Colonic mucosa (tissue), 4 donors: ENCODE measurements at regions not wholly inside any gene's neighbourhood (a gene's known extent, or its start where the extent isn't known, plus 50 kb on each side); places are given as distances from the start of the nearest gene placed in this dataset.

Source experiments
- DNase-seq: peaks from one replicate; pipeline ENCODE4 v3.0.0-alpha.2; 2020
- H3K27ac ChIP-seq: fragments of 200-600 bp; one replicate; pipeline ENCODE4 v1.8.0; 2021
- H3K27me3 ChIP-seq: fragments of 200-600 bp; one replicate; pipeline ENCODE4 v1.8.0; 2021
- H3K36me3 ChIP-seq: fragments of 200-600 bp; one replicate; pipeline ENCODE4 v1.8.0; 2021
- H3K4me1 ChIP-seq: fragments of 200-600 bp; one replicate; pipeline ENCODE4 v1.8.0; 2021; ENCODE audit warnings: mild to moderate bottlenecking
- H3K4me3 ChIP-seq: fragments of 200-600 bp; one replicate; pipeline ENCODE4 v1.8.0; 2021
- H3K9ac ChIP-seq, 2 donors: one replicate each; pipeline ENCODE4 v1.7.0; 2013; ENCODE audit warnings: control low read depth in 2 of 2, low read depth in 2 of 2, low read length in 2 of 2
- H3K9me3 ChIP-seq: fragments of 200-600 bp; one replicate; pipeline ENCODE4 v1.8.0; 2021
- intact Hi-C: fragments of 100-400 bp; cut with DNase I; formaldehyde crosslinking; loops from one replicate; pipeline ENCODE4 v1.14.1; 2022
- TF ChIP-seq, protein P1 (sequence below): fragments of 200-600 bp; IDR thresholded peaks from one replicate; pipeline ENCODE4 v1.8.0; 2022; ENCODE audit warnings: antibody characterized with exemption, mild to moderate bottlenecking
- donor health status: healthy.
- donor health status: DM: no; HTN: no; CAD: no.
- donor health status: DM: no; HTN: no; CAD: no.

DNA sequence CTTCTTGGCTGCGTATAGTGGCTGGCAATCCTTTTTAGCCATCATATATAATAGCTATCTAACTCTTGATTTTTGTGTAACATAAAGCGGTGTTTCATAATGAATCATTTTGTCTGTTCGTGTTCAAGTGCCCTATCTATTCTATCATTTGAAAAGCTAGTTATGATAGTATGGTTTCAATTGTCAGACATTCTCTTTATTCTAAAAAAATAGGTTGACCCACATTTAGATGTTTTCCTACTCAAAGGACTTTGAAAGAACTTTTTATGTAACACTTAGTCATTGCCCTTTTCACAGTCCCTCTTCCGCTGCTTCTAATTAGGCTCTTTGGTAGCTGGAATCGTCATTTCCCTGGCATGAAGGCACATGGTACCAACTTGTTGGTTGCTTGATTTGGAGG, 272.2 kb upstream of the B3GALT2 start:
- no peak for DNase-seq
- Histone ChIP-seq H3K9ac (no peak overlapping the region), H3K36me3 (no peaks in the 10 kb centered on the region), H3K27ac (no peak overlapping the region), H3K4me3 (no peak overlapping the region), H3K9me3 (no peaks in the 10 kb centered on the region), H3K4me1 (no peaks in the 10 kb centered on the region), H3K27me3 (no peaks in the 10 kb centered on the region)
- TF ChIP-seq, protein P1, sequence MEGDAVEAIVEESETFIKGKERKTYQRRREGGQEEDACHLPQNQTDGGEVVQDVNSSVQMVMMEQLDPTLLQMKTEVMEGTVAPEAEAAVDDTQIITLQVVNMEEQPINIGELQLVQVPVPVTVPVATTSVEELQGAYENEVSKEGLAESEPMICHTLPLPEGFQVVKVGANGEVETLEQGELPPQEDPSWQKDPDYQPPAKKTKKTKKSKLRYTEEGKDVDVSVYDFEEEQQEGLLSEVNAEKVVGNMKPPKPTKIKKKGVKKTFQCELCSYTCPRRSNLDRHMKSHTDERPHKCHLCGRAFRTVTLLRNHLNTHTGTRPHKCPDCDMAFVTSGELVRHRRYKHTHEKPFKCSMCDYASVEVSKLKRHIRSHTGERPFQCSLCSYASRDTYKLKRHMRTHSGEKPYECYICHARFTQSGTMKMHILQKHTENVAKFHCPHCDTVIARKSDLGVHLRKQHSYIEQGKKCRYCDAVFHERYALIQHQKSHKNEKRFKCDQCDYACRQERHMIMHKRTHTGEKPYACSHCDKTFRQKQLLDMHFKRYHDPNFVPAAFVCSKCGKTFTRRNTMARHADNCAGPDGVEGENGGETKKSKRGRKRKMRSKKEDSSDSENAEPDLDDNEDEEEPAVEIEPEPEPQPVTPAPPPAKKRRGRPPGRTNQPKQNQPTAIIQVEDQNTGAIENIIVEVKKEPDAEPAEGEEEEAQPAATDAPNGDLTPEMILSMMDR: no peak
- intact Hi-C loops: no loop called here

- Histone ChIP-seq H3K4me1 (no peaks in the 10 kb centered on the region), H3K4me3 (no peak overlapping the region), H3K27me3 (no peaks in the 10 kb centered on the region), H3K27ac (no peak overlapping the region), H3K9me3 (no peaks in the 10 kb centered on the region), H3K9ac (no peak overlapping the region), H3K36me3 (no peaks in the 10 kb centered on the region)
- TF ChIP-seq, protein P1: no peak
- intact Hi-C loops: no loop called here
- no peak for DNase-seq
Observed at GRCh38 chr1:193457676-193458075, 271.3 kb upstream of the B3GALT2 start.

DNA sequence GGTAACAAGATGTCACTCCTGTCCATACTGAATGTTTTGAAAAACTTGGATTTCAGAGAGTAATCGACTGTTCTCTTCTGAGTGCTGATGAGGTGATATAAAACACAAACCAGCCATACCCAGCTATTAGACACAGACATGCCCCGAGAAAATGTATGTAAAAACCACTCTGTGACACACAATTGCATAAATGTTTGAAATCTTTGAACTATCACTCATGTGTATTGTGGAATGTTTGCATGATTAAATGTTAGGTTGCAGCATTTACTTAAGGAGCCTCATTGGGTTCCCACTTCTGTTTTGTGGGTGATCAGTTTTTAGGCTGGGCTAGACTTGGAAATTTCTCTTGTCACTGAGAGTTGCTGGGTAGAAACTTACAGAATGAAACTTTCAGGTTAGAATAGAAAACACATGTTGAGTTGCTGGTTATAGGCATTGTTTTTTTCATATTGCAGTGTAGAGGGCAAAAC, 270.4 kb upstream of the B3GALT2 start:
- Histone ChIP-seq H3K9ac (no peak overlapping the region), H3K4me1 (no peaks in the 10 kb centered on the region), H3K36me3 (no peaks in the 10 kb centered on the region), H3K4me3 (no peak overlapping the region), H3K27ac (no peak overlapping the region), H3K27me3 (no peaks in the 10 kb centered on the region), H3K9me3 (no peaks in the 10 kb centered on the region)
- TF ChIP-seq, protein P1: no peak
- no peak for DNase-seq
- intact Hi-C loops: no loop called here

DNA sequence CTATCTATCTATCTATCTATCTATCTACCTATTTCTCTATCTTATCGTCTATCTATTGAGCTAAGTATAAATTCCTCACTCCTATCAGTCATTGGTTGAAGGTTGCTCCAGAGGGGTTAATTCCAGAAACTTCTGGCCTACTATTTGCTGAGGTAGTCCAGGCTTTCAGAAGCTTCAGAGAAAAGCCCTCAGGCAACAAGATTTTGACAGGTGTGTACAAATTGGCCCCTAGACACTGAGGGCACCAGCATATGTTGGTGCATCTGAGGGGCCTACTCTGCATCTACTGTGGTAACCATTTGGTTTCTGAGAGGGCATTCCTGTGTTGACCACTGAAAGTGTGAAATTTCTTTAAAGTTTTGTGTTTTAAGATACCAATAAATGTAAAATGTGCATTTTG, 265.2 kb upstream of the B3GALT2 start:
- no peaks in the 10 kb centered on the region for H3K27me3 ChIP-seq
- H3K4me3 ChIP-seq: no peak overlapping the region
- H3K36me3 ChIP-seq: no peaks in the 10 kb centered on the region
- H3K4me1 ChIP-seq: no peaks in the 10 kb centered on the region
- no peak for DNase-seq
- H3K9me3 ChIP-seq: no peaks in the 10 kb centered on the region
- TF ChIP-seq, protein P1: no peak
- intact Hi-C loops: no loop called here
- H3K27ac ChIP-seq: no peak overlapping the region
- H3K9ac ChIP-seq: no peak overlapping the region

DNA sequence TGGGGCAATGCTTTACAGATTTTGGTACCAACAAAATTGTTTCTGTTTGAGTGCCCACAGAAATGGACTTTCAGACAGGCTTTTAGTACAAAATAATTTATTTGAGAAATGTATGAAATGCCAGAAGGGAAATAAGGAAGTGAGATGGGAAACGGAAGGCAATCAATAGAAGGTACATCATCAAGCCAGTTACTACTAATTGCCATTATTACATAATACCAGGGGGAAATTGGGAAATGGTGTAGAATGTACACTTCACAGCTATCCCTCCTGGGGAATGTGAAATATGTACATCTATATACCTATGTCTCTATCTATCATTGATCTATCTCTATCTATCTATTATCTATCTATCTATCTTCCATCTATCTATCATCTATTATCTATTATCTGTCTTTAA, 264.6 kb upstream of the B3GALT2 start:
- no peaks in the 10 kb centered on the region for H3K4me1 ChIP-seq
- no peak overlapping the region for H3K27ac ChIP-seq
- no peaks in the 10 kb centered on the region for H3K36me3 ChIP-seq
- no peaks in the 10 kb centered on the region for H3K27me3 ChIP-seq
- H3K9ac ChIP-seq: no peak overlapping the region
- DNase-seq: no peak
- no peaks in the 10 kb centered on the region for H3K9me3 ChIP-seq
- intact Hi-C loops: no loop called here
- no peak overlapping the region for H3K4me3 ChIP-seq
- TF ChIP-seq, protein P1: no peak
